NCI-H774 (cell line): ENCODE measurements at regions not wholly inside any gene's neighbourhood (a gene's known extent, or its start where the extent isn't known, plus 50 kb on each side); places are given as distances from the start of the nearest gene placed in this dataset.
"Not testable (repeated sequence)": the region's sequence is repeated elsewhere in the genome, so short reads cannot be mapped to it uniquely, and the experiment has no call there.

ENCODE experiments used
- DNase-seq: peaks from one replicate; lab custom pipeline; 2025; lab: John Stamatoyannopoulos, UW

DNA sequence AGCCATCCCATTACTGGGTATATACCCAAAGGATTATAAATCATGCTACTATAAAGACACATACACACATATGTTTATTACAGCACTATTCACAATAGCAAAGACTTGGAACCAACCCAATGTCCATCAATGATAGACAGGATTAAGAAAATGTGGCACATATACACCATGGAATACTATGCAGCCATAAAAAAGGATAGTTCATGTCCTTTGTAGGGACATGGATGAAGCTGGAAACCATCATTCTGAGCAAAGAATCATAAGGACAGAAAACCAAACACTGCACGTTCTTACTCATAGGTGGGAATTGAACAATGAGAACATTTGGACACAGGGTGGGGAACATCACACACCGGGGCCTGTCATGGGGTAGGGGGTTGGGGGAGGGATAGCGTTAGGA is 60.3 kb upstream of the NMU start:
- not testable (repeated sequence) for DNase-seq

DNA sequence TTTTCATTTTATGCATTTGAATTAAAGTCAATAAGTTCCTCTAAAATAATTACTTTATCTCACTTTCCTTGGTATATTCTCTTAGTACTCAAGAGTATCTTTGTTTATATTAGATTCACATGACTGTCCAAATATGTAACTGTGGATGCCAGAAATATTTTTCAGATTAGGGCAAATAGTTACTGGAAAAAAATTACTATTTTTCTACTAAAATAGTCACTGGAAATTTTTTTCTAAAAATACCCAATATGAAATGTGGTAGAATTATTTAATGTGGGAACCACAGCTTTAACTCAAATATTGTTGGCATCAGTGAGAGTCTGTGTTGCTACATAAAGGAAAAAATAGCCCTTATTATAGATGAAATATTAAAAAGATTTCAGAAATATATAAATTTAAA is 70.4 kb upstream of the NMU start:
- DNase-seq, result no peak

DNA sequence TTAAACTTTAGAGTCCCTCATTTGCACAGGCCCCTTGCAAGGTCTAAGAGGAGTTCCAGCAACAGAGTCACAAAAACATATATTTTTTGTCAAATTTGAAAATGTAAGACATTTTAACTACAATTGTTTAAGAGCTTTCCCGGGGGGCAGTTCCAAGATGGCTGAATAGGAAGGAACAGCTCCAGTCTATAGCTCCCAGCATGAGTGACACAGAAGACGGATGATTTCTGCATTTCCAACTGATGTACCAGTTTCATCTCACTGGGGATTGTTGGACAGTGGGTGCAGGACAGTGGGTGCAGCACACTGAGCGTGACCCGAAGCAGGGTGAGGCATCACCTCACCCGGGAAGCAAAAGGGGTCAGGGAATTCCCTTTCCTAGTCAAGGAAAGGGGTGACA is 71.4 kb upstream of the NMU start:
- DNase-seq, result no peak

DNA sequence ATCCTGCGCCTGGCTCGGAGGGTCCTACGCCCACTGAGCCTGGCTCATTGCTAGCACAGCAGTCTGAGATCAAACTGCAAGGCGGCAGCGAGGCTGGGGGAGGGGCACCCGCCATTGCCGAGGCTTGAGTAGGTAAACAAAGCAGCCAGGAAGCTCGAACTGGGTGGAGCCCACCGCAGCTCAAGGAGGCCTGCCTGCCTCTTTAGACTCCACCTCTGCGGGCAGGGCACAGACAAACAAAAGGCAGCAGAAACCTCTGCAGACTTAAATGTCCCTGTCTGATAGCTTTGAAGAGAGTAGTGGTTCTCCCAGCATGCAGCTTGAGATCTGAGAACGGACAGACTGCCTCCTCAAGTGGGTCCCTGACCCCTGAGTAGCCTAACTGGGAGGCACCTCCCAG is 71.9 kb upstream of the NMU start:
- not testable (repeated sequence) for DNase-seq

DNA sequence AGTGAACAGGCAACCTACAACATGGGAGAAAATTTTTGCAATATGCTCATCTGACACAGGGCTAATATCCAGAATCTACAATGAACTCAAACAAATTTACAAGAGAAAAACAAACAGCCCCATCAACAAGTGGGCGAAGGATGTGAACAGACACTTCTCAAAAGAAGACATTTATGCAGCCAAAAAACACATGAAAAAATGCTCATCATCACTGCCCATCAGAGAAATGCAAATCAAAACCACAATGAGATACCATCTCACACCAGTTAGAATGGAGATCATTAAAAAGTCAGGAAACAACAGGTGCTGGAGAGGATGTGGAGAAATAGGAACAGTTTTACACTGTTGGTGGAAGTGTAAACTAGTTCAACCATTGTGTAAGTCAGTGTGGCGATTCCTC is 76.7 kb upstream of the NMU start:
- DNase-seq, result not testable (repeated sequence)

DNA sequence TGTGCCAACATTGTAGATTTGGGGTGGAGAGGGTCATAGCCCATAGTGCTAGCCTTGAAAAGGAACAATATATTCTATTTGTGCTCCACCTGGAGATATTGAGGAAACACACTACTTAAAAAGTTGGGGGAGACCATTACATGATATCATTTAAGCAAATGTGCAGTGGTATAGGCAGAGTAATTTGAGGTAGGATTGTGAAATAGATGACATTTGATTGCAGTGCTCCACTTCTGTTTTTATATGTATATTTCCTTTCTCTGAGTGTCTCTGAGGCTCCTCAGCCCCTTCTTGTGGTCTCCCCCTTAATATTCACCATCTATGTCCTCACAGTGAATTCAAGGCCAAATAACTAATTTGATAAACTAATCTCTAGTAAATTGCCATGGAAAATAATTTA is 85.6 kb upstream of the NMU start:
- no peak for DNase-seq

DNA sequence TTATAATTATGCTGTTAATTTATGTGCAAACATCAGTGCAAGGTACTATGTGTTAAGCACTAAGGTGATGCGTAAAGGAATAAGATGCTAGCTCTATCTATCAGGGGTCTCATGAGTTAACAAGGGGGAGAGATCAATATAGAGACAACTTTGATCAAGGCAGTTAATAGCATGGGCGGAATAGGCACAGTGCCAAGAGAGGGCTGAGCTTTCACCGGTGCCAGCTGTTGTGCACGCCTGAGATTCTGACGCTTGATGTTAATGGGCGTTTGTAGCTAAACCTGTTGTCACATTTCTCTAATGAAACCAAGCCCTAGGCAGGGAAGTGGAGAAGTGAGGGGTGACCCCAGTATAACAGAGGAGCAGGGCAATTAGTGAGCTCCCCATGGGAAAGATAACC is 86.0 kb upstream of the NMU start:
- no peak for DNase-seq

DNA sequence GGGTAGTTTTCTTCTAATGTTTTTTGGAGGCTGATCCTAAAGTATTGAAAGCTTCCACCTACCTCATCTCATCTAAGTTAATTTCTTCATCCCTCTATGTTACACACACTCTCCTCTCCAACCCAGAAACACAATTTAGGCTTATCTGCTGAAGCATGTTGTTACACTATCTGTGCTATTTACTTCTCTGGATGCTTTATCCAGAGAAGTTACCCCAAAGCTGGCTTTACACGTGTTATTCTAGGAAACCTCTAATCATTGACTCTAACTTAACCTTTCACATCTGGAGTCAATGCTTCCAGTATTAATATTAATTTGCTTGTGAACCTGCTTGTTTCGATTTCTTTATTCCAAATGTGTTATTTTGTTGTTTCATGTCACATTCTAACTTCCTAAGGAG is 87.3 kb upstream of the NMU start:
- DNase-seq, result no peak

DNA sequence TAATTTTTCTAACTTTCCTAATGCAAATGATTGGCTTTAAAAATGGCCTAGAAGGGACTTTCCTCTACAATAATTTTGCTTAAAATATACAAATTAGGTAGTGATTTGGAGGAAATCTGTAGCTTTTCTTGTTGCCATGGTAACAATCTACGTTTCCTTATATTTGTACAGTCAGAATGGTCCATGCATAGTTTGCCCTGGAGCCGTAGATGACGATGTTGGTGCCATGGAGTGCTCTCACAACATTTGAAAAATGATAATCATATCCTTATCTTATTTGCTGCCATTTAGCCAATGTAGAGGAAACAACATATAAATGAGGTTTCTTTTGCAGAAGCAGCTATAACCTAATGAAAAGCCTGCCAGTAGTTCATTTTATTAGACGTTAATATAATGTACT is 89.0 kb upstream of the NMU start:
- no peak for DNase-seq

DNA sequence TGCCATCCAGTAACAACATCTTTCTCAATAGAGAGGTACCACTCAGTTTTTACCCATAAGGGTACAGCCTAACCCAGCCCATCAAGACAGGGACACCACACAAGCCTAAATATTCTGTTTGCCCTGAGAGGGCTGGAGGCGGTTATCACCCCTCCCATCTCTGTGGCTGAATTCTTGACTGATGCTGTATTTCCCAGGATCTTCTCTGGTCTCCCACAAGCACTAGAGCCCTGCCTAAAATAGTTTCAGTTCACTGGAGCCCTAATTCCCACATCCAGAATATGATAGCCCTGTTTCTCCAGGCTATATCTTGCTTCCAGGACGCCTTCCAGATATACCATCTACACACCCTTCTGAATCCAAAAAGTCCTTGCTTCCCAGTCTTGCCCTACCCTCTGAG is 91.6 kb upstream of the NMU start:
- DNase-seq, result no peak

DNA sequence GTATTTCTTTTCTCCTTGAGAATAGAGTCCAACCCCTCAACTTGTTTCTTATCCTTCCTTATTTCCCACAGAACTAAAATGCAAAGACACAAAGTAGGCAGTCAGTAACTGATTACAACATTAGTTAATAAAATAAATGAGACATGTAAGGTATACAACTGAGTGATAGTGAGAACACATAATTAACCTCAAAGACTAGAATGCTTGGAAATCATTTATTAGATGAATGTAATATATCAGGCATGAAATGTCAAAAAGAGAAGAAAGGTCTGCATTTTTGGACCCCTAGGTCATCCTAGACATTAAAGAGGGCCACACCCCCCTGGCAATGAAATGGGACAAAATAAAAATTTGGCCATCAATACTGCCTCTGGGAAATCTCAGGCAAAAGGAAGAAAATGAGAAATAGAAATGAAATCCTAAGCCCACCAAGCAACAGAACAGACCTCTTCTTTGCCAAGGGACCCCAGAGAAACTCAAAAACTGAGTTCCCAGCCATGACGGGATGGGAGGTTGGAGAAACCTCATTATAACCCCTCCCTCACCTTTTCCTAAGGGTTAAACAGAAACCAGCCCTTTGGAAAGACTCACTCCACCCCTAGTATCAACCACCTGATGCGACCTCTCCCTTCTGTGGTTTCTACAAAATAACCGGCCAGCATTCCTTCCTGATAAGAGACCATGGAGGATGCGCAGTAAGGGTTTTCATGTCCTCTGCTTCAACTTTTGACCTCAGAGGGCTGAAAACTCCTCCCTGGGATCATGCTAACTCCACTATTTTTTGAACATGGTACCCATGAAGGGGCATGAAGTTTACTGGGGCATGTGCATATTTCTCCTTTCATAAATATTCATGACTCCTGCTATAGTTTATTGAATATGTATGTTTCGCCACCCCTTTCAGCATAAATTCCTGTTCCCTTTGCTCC is 90.0 kb upstream of the EXOC1L start:
- DNase-seq, result no peak

DNA sequence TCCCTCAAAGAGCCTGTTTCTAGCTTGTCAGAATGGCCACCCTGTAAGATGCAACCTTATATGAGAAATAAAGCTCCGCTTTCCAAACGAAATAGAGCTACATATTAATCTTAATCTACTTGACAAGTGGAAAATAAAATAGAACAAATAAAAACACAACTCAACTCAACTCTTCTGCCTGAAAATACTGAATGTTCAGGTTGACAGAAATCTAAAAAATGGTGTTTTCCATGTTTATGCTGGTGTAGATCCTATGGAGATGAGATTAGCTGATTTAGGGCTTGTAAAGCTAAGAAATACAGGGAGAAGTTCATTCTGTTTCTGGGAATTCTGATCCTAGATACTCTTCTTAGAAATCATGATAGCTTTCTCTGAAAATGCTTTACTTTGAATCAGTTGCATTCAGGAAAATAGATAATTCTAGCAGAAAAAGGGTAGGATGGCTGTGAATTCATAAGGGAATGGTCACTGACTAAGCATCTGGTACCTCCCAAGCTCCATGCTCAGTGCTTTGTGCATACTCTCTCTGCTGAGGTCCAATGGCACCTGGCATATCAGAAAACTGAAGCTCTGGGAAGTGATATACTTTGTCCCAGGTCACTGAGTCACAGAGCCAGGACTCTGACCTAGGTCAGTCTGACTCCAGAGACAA is 89.2 kb upstream of the EXOC1L start:
- DNase-seq, result no peak

DNA sequence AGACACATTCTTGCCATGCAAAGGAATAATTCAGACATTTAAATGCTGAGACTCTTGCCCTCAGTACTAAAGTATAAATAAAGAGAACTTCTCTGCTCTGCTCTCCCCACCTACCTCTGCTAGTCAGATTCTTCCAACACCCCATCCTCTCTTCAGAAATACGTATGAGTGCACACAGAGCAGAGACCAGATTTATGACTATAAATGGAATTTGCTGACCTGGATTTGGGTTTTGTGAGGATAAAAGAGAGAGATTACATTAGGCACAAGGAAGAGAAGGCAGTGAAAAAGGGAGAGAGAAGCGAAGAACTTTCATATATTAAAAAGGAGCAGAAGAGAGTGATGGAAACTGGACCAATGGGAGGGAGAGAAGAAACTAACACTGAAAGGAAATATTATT is 87.6 kb upstream of the EXOC1L start:
- DNase-seq, result no peak

DNA sequence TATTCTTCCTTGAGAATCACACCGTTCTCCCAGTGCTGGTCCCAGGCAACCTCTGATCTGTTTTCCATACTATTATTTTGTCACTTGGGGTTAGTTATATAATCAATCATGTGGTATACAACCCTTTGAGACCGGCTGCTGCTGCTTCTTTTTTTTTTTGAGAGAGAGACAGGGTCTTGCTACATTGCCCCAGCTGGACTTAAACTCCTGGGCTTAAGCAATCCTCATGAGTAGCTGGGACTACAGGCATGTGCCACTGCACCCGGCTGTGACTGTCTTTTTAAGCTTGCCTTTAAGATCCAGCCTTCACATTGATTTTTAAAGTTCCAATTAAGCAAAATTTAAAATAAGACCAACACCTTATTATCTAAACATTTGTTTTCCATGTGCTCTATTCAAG is 86.7 kb upstream of the EXOC1L start:
- no peak for DNase-seq

DNA sequence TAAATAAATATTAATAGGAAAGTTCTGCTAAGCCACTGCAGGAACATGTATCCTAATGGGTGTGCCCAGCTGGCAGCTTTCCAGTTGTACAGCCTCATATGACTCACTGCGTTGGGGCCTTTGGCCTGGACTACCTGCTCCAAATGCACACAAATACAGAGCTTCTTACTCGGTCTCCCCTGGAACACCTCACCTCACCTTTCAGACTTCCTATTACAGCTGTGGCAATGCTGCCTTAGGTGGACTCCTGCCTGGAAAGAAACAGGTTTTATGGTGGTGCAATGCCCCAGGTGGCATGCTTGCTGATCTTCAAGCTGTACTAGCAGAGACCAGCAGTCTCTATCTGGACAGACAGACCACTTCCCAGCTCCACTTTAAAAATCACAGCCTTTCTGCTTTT is 85.7 kb upstream of the EXOC1L start:
- no peak for DNase-seq

DNA sequence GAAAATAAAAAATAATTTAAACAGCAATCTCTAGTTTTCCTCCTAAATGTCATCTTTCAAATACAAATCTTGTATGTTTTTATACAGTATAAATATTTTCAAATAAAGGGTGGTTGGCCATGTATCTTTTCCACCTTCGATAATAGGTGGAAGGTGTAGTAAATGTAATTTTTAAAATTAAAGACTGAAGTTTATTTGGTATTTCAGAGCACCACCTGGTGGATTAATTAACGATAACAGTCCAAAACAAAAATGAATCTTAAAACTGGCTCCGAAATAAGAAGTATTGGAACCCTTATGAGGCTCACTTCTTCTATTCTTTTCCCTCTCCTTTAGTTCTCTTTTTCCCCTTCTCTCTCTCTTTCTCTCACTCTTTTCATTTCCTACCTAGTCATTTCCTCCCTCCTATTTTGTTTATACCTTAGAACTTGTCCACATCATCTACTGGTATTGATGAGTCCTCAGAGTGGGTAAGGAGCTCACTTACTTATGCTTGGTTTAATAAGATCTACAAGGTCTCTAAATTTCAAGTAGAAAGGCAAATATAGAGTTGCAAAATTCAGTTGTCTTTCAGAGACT is 82.9 kb upstream of the EXOC1L start:
- no peak for DNase-seq

DNA sequence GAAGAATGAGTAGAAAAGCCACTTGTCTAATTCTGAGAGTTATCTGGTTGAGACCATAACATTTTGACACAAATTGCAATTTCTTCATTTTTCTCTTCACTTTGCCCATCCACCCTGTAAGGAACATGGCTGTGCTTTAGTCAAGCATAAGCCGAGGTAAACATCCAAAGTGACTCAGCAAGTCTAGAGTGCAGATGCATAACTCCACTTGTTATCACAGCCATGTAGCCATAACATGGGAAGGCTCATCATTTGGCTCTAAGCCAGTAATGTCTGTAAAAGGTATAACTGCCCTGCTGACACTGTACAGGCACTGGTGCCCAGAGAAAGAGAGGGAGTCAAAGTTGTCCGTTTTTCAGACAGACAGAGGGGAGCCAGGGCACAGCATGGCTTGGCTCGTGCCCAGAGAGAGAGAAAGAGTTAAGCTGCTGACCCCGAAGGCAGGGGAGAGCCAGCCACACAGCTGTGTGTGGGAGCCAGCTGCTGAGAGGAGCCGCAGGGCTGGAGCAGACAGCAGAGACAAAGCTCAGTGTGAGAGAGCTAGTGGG is 76.9 kb upstream of the EXOC1L start:
- DNase-seq, result no peak

DNA sequence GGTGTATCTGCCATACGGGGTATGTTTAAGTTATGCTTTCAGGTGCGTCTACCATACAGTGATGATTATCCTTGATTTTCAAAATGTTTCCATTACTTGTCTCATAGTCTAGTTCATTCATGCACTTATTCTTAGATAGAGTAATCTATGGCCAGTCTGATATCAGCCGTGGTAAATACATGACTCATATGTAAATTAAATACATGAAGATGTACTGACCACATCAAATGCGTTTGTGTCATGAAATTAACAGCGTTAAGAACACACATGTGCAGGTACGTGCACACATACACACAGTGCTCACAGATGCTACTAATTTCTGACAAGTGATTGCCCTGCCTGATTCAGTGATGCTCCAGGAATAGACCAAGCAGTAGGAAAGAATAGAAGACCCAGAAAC is 75.2 kb upstream of the EXOC1L start:
- no peak for DNase-seq

DNA sequence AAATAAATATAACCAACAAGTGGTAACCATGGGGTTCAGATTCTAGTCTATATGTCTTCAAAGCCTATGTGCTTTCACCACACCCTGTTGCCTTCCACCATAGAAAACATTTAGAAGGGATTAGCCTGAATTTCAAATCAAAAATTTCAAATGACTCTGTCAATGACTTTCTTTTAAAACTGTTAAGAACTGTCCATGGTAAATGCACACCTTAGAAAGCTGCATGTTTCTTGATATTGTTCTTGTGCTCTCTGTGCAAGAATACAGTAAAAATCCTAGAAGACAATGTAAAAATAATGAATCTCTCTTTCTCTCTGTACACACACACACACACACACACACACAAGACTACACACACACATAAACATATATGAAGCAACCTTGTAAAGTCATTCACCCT is 74.6 kb upstream of the EXOC1L start:
- no peak for DNase-seq

DNA sequence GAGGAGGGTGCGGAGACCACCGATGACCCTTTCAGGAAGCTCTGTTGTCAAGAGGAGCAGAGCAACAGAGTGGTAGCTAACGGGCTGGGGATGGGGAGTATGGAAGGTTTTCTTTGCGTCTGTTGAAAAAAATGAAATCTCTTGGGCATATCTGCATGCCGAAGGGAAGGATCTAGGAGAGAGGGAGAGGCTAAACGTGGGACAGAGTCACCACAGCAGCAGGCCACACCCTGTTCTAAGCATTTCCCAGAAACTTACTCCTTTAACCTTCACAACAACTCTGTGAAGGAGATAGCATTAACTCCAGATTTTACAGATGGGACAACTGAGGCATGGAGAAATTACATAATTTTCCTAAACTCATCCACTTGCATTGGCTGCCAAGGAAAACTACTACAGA is 71.8 kb upstream of the EXOC1L start:
- DNase-seq, result no peak

DNA sequence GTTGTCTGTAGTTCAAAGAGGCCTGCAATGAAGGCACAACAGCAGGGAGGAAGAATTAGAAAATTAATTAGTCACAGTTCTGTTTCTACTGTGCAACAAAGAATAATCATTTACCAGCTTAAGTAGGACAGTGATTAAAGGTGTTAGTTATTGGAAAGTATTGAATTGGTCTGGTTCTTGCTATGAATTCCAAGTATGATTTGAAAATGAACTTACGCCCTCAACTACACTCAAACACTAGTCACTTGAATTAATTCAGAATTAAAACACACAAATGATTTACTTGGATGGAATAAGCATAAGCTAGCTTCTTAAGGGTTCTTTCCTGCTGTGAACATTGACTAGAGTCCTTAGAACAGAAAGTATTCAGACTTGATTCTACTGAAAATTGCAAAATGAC is 69.9 kb upstream of the EXOC1L start:
- no peak for DNase-seq

DNA sequence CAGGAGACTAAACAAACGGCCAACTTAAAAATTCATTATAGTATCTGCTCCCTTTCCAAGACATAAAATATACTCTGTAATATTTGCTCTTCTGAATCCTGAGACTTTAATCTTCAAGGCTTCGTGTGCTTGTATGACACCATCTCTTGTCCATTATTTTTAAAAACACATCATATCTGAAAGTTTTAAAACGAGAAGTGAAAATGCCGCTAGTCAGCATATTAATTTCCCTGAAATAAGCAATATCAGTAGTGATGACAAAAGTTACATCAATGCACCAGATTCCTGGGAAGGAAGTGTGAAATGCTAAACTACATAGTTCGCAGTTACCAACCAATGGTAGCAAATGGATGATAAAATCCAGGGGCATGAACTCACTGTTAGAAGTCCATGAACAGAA is 66.8 kb upstream of the EXOC1L start:
- DNase-seq, result no peak

DNA sequence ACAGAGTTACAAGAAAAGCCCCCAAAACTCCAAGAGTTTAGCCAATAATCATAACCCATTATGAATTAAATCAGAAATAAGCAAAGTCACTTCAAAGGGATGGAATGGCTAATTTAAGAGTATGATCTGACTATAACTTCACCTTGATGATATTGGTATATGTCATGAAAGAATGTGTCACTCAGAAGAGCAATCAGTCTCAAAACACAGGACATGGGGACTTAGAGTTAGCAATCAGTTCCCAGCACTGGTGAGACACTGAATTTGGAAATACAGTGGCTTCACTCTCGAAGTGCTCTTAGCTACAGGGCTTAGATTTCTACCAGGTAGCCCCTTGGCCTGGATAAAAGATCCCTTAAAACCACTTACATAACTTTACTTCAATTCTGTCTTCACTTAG is 65.7 kb upstream of the EXOC1L start:
- no peak for DNase-seq
